Suprapubic skin (tissue), 4 donors: ENCODE measurements at regions not wholly inside any gene's neighbourhood (a gene's known extent, or its start where the extent isn't known, plus 50 kb on each side); places are given as distances from the start of the nearest gene placed in this dataset.

Experiments
- DNase-seq, 2 donors: peaks; one replicate each; pipeline ENCODE4 v3.0.0-alpha.2; 2019; ENCODE audit warnings: low spot score in 2 of 2
- H3K27ac ChIP-seq: fragments of 200-600 bp; sonication (generic); one replicate; pipeline ENCODE4 v1.5.1; 2019
- H3K27me3 ChIP-seq: fragments of 200-600 bp; sonication (generic); one replicate; pipeline ENCODE4 v1.5.1; 2019
- H3K36me3 ChIP-seq: fragments of 200-600 bp; sonication (generic); one replicate; pipeline ENCODE4 v1.5.1; 2019
- H3K4me1 ChIP-seq: fragments of 200-600 bp; sonication (generic); one replicate; pipeline ENCODE4 v1.5.1; 2019
- H3K4me3 ChIP-seq: fragments of 200-600 bp; sonication (generic); one replicate; pipeline ENCODE4 v1.5.1; 2019; ENCODE audit warnings: mild to moderate bottlenecking
- H3K9me3 ChIP-seq: fragments of 200-600 bp; sonication (generic); one replicate; pipeline ENCODE4 v1.5.1; 2019
- CTCF ChIP-seq, 2 donors: fragments of 200-600 bp in 1 of 2; fragments of 450-650 bp in 1 of 2; sonication (generic) in 1 of 2; IDR thresholded peaks; one replicate each; pipeline ENCODE4 v1.5.1; 2016 to 2019; ENCODE audit warnings: antibody characterized with exemption in 2 of 2, mild to moderate bottlenecking in 1 of 2, moderate library complexity in 1 of 2
- EP300 ChIP-seq: sonication (generic); formaldehyde crosslinking; IDR thresholded peaks from one replicate; pipeline ENCODE4 v1.6.1; 2017; ENCODE audit warnings: antibody characterized with exemption
- POLR2A ChIP-seq, 2 donors: fragments of 450-650 bp; IDR thresholded peaks; one replicate each; pipeline ENCODE4 v1.6.1; 2017; ENCODE audit warnings: antibody characterized with exemption in 2 of 2, mild to moderate bottlenecking in 2 of 2, moderate library complexity in 2 of 2
- POLR2AphosphoS5 ChIP-seq, 3 donors: sonication (generic); formaldehyde crosslinking; IDR thresholded peaks; one replicate each; pipeline ENCODE4 v1.6.1; 2017; ENCODE audit warnings: antibody characterized with exemption in 3 of 3
- WGBS: methylation state at CpG from one replicate; pipeline ENCODE4 v1.1.5; 2018; 5-methylcytosine and 5-hydroxymethylcytosine counted together

DNA sequence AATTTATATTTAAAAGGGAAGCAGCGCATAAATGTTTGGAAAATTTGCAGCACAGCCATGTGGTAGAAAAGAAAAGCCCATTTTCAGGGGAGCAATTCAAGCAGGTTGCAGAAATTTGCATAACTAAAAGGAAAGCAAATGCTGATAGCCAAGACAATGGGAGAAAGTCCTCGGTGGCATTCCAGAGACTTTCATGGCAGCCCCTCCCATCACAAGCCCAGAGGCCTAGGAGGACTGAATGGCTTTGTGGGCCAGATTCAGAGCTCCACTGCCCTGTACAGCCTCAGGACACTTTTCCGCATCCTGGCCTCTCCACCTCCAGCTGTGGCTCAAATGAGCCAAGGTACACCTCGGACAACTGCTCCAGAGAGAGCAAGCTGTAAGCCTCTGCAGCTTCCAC is 462.9 kb downstream of the CDK5RAP2 start:
- 82% methylated on average over 4 of the region's 4 CpGs for WGBS
- no peak for TF ChIP-seq CTCF (IDR thresholded peaks at IDR 0.05)
- no peak for TF ChIP-seq POLR2A (IDR thresholded peaks at IDR 0.05)
- TF ChIP-seq EP300, result no peak
- TF ChIP-seq POLR2AphosphoS5 (IDR thresholded peaks at IDR 0.05), result no peak
- DNase-seq, result no peak

DNA sequence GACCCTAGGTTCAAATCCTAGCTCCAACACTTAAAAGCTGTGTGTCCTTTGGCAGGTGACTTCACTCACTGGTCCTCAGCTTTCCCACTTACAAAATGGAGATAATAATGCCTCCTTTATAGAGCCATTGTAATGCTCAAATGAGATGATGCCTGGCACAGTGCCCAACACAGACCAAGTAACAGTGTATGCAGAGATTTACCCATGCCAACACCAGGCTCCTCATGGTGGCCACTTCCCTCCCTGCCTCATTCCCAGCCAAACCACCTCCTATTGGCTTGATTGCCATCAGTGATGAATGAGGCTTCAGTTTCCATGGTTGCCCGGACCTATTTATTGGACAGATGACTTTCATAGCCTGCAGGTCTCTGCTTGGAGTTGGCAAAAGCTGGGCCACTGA is 469.4 kb downstream of the CDK5RAP2 start:
- H3K9me3 ChIP-seq, result no peaks in the 10 kb centered on the region
- H3K27me3 ChIP-seq, result no peaks in the 10 kb centered on the region
- no peak overlapping the region for H3K27ac ChIP-seq
- TF ChIP-seq POLR2AphosphoS5 (IDR thresholded peaks at IDR 0.05), result no peak
- TF ChIP-seq EP300, result no peak
- no peak for TF ChIP-seq CTCF (IDR thresholded peaks at IDR 0.05)
- no peak for TF ChIP-seq POLR2A (IDR thresholded peaks at IDR 0.05)
- H3K4me3 ChIP-seq, result no peak overlapping the region
- 70% methylated on average over 1 of the region's 1 CpG for WGBS
- H3K36me3 ChIP-seq, result no peaks in the 10 kb centered on the region
- H3K4me1 ChIP-seq, result no peaks in the 10 kb centered on the region
- DNase-seq, result no peak

More for the DNA sequence above, 462.9 kb downstream of the CDK5RAP2 start:
- Histone ChIP-seq H3K27ac (no peak overlapping the region), H3K27me3 (no peaks in the 10 kb centered on the region), H3K4me3 (no peak overlapping the region), H3K9me3 (peaks cover under 1% of the 10 kb centered on the region), H3K36me3 (no peaks in the 10 kb centered on the region), H3K4me1 (no peaks in the 10 kb centered on the region)

DNA sequence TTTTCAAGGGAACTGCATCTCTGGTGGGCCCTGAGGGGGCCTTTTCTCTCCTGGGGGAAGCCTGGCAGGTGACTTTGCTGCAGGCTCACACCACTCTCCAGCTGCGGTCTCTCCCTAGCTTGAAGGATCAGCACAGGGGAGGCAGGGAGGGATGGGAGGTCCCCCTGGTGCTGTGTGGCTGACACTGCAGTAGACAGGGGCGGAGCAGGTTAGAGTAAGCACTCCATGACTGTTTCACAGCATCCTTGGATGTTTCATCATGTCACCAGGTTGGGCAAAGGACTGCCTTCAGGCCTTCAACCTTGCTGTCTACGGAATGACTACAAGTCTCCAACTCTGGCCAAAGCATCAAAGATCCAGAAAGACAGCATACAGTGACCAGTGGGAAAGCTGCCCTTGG is 470.7 kb downstream of the CDK5RAP2 start:
- H3K4me3 ChIP-seq, result no peak overlapping the region
- WGBS, result 61% methylated on average over 3 of the region's 3 CpGs
- DNase-seq, result no peak
- no peaks in the 10 kb centered on the region for H3K9me3 ChIP-seq
- H3K36me3 ChIP-seq, result no peaks in the 10 kb centered on the region
- no peaks in the 10 kb centered on the region for H3K27me3 ChIP-seq
- no peak overlapping the region for H3K27ac ChIP-seq
- TF ChIP-seq POLR2AphosphoS5 (IDR thresholded peaks at IDR 0.05) (no peak), EP300 (no peak), CTCF (IDR thresholded peaks at IDR 0.05) (no peak), POLR2A (IDR thresholded peaks at IDR 0.05) (no peak)
- H3K4me1 ChIP-seq, result no peaks in the 10 kb centered on the region

GRCh38 chr9:120107138-120107537 is 472.8 kb downstream of the CDK5RAP2 start:
- Histone ChIP-seq H3K4me3 (no peak overlapping the region), H3K4me1 (no peaks in the 10 kb centered on the region), H3K36me3 (no peaks in the 10 kb centered on the region), H3K9me3 (no peaks in the 10 kb centered on the region), H3K27ac (no peak overlapping the region), H3K27me3 (no peaks in the 10 kb centered on the region)
- TF ChIP-seq EP300 (no peak), POLR2A (IDR thresholded peaks at IDR 0.05) (no peak), CTCF (IDR thresholded peaks at IDR 0.05) (no peak), POLR2AphosphoS5 (IDR thresholded peaks at IDR 0.05) (no peak)
- no peak for DNase-seq
- 70% methylated on average over 1 of the region's 1 CpG for WGBS

GRCh38 chr9:120104771-120105170 is 475.2 kb downstream of the CDK5RAP2 start:
- Histone ChIP-seq H3K27ac (no peak overlapping the region), H3K27me3 (no peaks in the 10 kb centered on the region), H3K4me1 (no peaks in the 10 kb centered on the region), H3K4me3 (no peak overlapping the region), H3K36me3 (no peaks in the 10 kb centered on the region), H3K9me3 (no peaks in the 10 kb centered on the region)
- no peak for DNase-seq
- 66% methylated on average over 6 of the region's 6 CpGs for WGBS
- TF ChIP-seq CTCF (IDR thresholded peaks at IDR 0.05), result no peak
- no peak for TF ChIP-seq EP300
- no peak for TF ChIP-seq POLR2A (IDR thresholded peaks at IDR 0.05)
- no peak for TF ChIP-seq POLR2AphosphoS5 (IDR thresholded peaks at IDR 0.05)
